OCI-LY7 (cell line): ENCODE measurements at regions not wholly inside any gene's neighbourhood (a gene's known extent, or its start where the extent isn't known, plus 50 kb on each side); places are given as distances from the start of the nearest gene placed in this dataset.

Experiments
- BruUV-seq: library from RNA; stranded (reverse); fragments of 400-500 nt; replicated peaks from 2 replicates; lab custom pipeline; 2021; lab: Mats Ljungman, UMichigan
- CTCF ChIA-PET: fragments of 300-600 bp; sonication (Branson Sonifier 250); formaldehyde crosslinking; loops from one replicate; lab custom pipeline; 2022; ENCODE audit warnings: antibody characterized with exemption; ENCODE audit not compliant: unreplicated experiment; lab: Charles Lee
- POLR2A ChIA-PET: fragments of 300-600 bp; sonication (Branson Sonifier 250); formaldehyde crosslinking; loops from one replicate; lab custom pipeline; 2022; ENCODE audit warnings: antibody characterized with exemption; lab: Charles Lee
- DNase-seq: peaks from one replicate; pipeline ENCODE4 v3.0.0-alpha.2; 2015; ENCODE audit warnings: low spot score
- H2AFZ ChIP-seq: fragments of 200-600 bp; sonication (generic), shearing (Covaris generic); 2 replicates; pipeline ENCODE4 v1.6.1; 2014; ENCODE audit warnings: mild to moderate bottlenecking, antibody characterized with exemption, low read length, moderate library complexity
- H3K27ac ChIP-seq: fragments of 200-600 bp; sonication (generic); 2 replicates; pipeline ENCODE4 v1.5.1; 2014; ENCODE audit warnings: mixed run types, low read depth, mild to moderate bottlenecking, moderate library complexity, low read length, inconsistent platforms; ENCODE audit not compliant: poor library complexity, severe bottlenecking
- H3K36me3 ChIP-seq: fragments of 200-600 bp; sonication (generic); 2 replicates; pipeline ENCODE4 v1.6.1; 2014; ENCODE audit warnings: mild to moderate bottlenecking, antibody characterized with exemption, low read length, moderate library complexity, mixed read lengths; ENCODE audit not compliant: insufficient read depth
- H3K4me1 ChIP-seq: fragments of 200-600 bp; sonication (generic); 2 replicates; pipeline ENCODE4 v1.5.1; 2014; ENCODE audit warnings: mild to moderate bottlenecking, low read length; ENCODE audit not compliant: insufficient read depth, poor library complexity, severe bottlenecking
- H3K4me2 ChIP-seq: fragments of 200-600 bp; sonication (generic); 2 replicates; pipeline ENCODE4 v1.6.1; 2014; ENCODE audit warnings: mild to moderate bottlenecking, low read length
- H3K4me3 ChIP-seq: fragments of 200-600 bp; sonication (generic); 2 replicates; pipeline ENCODE4 v1.5.1; 2014; ENCODE audit warnings: mild to moderate bottlenecking, low read depth, low read length; ENCODE audit not compliant: poor library complexity, severe bottlenecking
- H3K79me2 ChIP-seq: fragments of 200-600 bp; sonication (generic); 2 replicates; pipeline ENCODE4 v1.6.1; 2016; ENCODE audit warnings: low read depth, mild to moderate bottlenecking, low read length, moderate library complexity, mixed read lengths; ENCODE audit not compliant: insufficient read depth
- H3K9me2 ChIP-seq: fragments of 200-600 bp; sonication (generic); 2 replicates; pipeline ENCODE4 v1.6.1; 2016; ENCODE audit warnings: mild to moderate bottlenecking, low read length, mixed read lengths; ENCODE audit not compliant: insufficient read depth
- H3K9me3 ChIP-seq: fragments of 200-600 bp; sonication (generic); 2 replicates; pipeline ENCODE4 v1.6.1; 2014; ENCODE audit warnings: mild to moderate bottlenecking, mixed run types, low read length, mixed read lengths
- H4K20me1 ChIP-seq: fragments of 200-600 bp; sonication (generic); 2 replicates; pipeline ENCODE4 v1.6.1; 2014; ENCODE audit warnings: mild to moderate bottlenecking, antibody characterized with exemption, low read length, moderate library complexity, mixed read lengths; ENCODE audit not compliant: insufficient read depth
- EZH2phosphoT487 ChIP-seq: fragments of 200-600 bp; sonication (generic); IDR thresholded peaks from 2 replicates; pipeline ENCODE4 v1.6.1; 2018; ENCODE audit warnings: low read depth, borderline replicate concordance, mild to moderate bottlenecking, mixed run types, antibody characterized with exemption, low read length, moderate library complexity, mixed read lengths
- intact Hi-C: fragments of 100-400 bp; cut with micrococcal nuclease; formaldehyde crosslinking; loops from one replicate; pipeline ENCODE4 v1.10.0; 2022; ENCODE audit not compliant: unreplicated experiment
- TF ChIP-seq, protein P1 (sequence below): fragments of 200-600 bp; sonication (generic); conservative IDR thresholded peaks from 2 replicates; pipeline ENCODE4 v1.5.1; 2014; ENCODE audit warnings: mild to moderate bottlenecking, antibody characterized with exemption, low read length, moderate library complexity, mixed read lengths

DNA sequence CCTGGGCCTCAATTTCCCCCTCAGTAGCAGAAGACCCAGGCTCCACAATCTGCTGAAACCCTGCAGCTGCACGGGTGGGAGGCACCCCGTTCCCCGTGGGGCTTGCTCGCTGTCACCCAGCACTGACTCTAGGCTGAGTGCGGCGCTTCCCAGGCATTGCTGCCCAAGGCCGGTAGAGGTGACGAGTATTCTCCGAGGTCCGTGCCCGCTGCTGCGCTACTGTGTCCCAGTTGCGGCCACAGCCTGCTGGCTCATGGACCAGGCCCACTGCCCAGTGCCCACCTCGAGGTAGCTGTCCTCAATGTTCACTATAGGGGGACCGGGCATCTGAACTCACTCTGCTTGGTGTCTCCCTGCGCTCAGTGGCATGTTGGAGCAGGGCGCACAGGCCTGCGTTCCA lies 74.7 kb downstream of the GSC start:
- no peaks in the 10 kb centered on the region for H3K36me3 ChIP-seq
- BruUV-seq, result no TSS peak
- CTCF ChIA-PET, result no interaction called here

DNA sequence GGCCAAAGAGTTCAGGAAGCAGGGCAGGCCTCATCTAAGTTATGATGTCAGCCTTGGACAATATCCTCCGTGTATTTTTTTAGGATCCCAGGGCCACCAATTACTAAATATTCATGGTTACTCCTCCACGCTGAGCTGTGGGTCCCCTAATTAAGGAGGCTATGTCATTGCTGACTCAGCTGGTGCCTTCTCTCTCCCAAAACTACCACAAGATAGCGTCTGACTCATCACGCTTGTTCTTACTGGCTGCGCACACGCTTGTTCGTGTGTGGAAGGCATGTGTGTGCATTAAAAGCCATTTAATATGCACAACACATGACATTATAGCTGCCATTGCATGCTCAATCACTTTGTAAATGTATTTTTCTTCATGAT lies 78.3 kb downstream of the GSC start:
- H3K79me2 ChIP-seq, result no peaks in the 10 kb centered on the region
- intact Hi-C loops, result no loop called here
- H3K4me1 ChIP-seq, result no peaks in the 10 kb centered on the region
- CTCF ChIA-PET, result no interaction called here
- no peak for TF ChIP-seq EZH2phosphoT487
- TF ChIP-seq, protein P1, sequence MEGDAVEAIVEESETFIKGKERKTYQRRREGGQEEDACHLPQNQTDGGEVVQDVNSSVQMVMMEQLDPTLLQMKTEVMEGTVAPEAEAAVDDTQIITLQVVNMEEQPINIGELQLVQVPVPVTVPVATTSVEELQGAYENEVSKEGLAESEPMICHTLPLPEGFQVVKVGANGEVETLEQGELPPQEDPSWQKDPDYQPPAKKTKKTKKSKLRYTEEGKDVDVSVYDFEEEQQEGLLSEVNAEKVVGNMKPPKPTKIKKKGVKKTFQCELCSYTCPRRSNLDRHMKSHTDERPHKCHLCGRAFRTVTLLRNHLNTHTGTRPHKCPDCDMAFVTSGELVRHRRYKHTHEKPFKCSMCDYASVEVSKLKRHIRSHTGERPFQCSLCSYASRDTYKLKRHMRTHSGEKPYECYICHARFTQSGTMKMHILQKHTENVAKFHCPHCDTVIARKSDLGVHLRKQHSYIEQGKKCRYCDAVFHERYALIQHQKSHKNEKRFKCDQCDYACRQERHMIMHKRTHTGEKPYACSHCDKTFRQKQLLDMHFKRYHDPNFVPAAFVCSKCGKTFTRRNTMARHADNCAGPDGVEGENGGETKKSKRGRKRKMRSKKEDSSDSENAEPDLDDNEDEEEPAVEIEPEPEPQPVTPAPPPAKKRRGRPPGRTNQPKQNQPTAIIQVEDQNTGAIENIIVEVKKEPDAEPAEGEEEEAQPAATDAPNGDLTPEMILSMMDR, result no peak
- H4K20me1 ChIP-seq, result no peaks in the 10 kb centered on the region
- H3K36me3 ChIP-seq, result no peaks in the 10 kb centered on the region
- H3K9me3 ChIP-seq, result no peaks in the 10 kb centered on the region
- no TSS peak for BruUV-seq
- H2AFZ ChIP-seq, result no peak overlapping the region
- H3K4me2 ChIP-seq, result no peak overlapping the region
- H3K27ac ChIP-seq, result no peak overlapping the region
- no peak for DNase-seq
- H3K4me3 ChIP-seq, result no peak overlapping the region
- H3K9me2 ChIP-seq, result no peaks in the 10 kb centered on the region
- POLR2A ChIA-PET, result no interaction called here

More for the DNA sequence above, 74.7 kb downstream of the GSC start:
- Histone ChIP-seq H3K79me2 (no peaks in the 10 kb centered on the region), H3K9me2 (no peaks in the 10 kb centered on the region), H3K9me3 (no peaks in the 10 kb centered on the region), H3K4me1 (no peaks in the 10 kb centered on the region), H2AFZ (no peak overlapping the region), H3K27ac (no peak overlapping the region), H3K4me3 (no peak overlapping the region), H4K20me1 (no peaks in the 10 kb centered on the region), H3K4me2 (no peak overlapping the region)
- TF ChIP-seq, protein P1, result no peak
- no peak for TF ChIP-seq EZH2phosphoT487
- intact Hi-C loops, result no loop called here
- POLR2A ChIA-PET, result no interaction called here
- no peak for DNase-seq

DNA sequence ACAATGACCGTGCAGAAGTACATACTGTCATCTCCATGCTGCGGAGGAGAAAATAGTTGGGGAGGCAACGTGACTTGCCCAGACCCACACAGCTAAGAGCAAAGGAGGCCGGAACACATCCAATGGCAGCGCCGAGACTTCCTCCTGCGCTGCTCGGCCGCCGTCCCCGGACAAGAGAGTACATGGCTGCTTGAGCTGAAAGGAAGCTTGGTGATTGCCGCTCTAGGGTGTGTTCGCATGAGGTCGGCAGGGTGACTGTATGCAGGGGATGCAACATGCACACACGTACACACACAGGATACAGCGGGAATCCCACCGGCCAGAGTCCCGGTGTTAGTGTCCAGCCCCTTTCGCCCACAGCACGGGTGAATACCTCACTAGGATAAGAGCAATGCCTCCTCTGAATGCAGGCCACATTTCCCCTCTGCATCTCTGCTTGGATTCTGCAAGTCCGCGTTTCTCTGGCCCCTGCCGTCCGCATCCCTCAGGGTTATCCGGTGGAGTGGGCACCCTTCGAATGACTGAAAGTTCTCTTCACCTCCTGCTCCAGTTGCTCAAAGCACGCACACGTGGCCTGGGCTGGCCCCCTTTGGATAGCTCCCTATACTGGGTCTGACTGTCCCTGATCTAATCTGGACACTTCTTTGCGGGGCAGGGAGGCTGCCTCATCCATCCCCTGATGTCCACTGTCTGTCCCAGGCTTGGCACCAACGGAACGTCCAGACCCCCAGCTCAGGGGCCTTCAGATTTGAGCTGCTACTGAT lies 78.8 kb downstream of the GSC start:
- TF ChIP-seq, protein P1, result no peak
- TF ChIP-seq EZH2phosphoT487, result no peak
- no TSS peak for BruUV-seq
- no peaks in the 10 kb centered on the region for H3K36me3 ChIP-seq
- no peaks in the 10 kb centered on the region for H3K9me3 ChIP-seq
- no peak overlapping the region for H3K27ac ChIP-seq
- no peak overlapping the region for H3K4me3 ChIP-seq
- H3K4me1 ChIP-seq, result no peaks in the 10 kb centered on the region
- no peaks in the 10 kb centered on the region for H3K9me2 ChIP-seq
- no peaks in the 10 kb centered on the region for H4K20me1 ChIP-seq
- CTCF ChIA-PET, result no interaction called here
- intact Hi-C loops, result no loop called here
- POLR2A ChIA-PET, result interaction anchor here (0.7 kb wide), 1 partner anchor 17 kb away, joined by 3 read pairs; no protein-coding TSS in a partner anchor
- DNase-seq, result no peak
- H3K4me2 ChIP-seq, result no peak overlapping the region
- no peaks in the 10 kb centered on the region for H3K79me2 ChIP-seq
- H2AFZ ChIP-seq, result no peak overlapping the region
